Heart left ventricle (tissue), 16 donors: ENCODE measurements at regions not wholly inside any gene's neighbourhood (a gene's known extent, or its start where the extent isn't known, plus 50 kb on each side); places are given as distances from the start of the nearest gene placed in this dataset.
"Not testable (repeated sequence)": the region's sequence is repeated elsewhere in the genome, so short reads cannot be mapped to it uniquely, and the experiment has no call there.

Experiments used
- ATAC-seq, 4 donors: fragments of 200-7000 bp; cut with Tn5 transposase; one replicate each; pipeline ENCODE4 v1.9.1; 2020 to 2022; ENCODE audit warnings: moderate library complexity in 4 of 4, mild to moderate bottlenecking in 3 of 4, moderate number of reproducible peaks in 1 of 4
- DNase-seq, 5 donors: peaks; one replicate each; pipeline ENCODE4 v3.0.0-alpha.2; 2020
- H3K27ac ChIP-seq, 12 donors: fragments of 200-600 bp; sonication (generic) in 4 of 12; one replicate each; pipeline versions ENCODE4 v1.5.0 to v1.8.0; 2016 to 2022; ENCODE audit warnings: mild to moderate bottlenecking in 2 of 12
- H3K27me3 ChIP-seq, 9 donors: fragments of 200-600 bp; sonication (generic) in 2 of 9; one replicate each; pipeline versions ENCODE4 v1.5.1 to v1.8.0; 2016 to 2022; ENCODE audit warnings: mild to moderate bottlenecking in 3 of 9
- H3K36me3 ChIP-seq, 9 donors: fragments of 200-600 bp; sonication (generic) in 2 of 9; one replicate each; pipeline versions ENCODE4 v1.5.0 to v1.8.0; 2018 to 2022; ENCODE audit warnings: mild to moderate bottlenecking in 2 of 9
- H3K4me1 ChIP-seq, 12 donors: fragments of 200-600 bp; sonication (generic) in 4 of 12; one replicate each; pipeline versions ENCODE4 v1.5.0 to v1.8.0; 2016 to 2022; ENCODE audit warnings: mild to moderate bottlenecking in 3 of 12
- H3K4me3 ChIP-seq, 12 donors: fragments of 200-600 bp; sonication (generic) in 4 of 12; one replicate each; pipeline versions ENCODE4 v1.5.0 to v1.8.0; 2017 to 2022; ENCODE audit warnings: mild to moderate bottlenecking in 9 of 12, moderate library complexity in 4 of 12
- H3K9me3 ChIP-seq, 12 donors: fragments of 200-600 bp; sonication (generic) in 4 of 12; one replicate each; pipeline versions ENCODE4 v1.5.0 to v1.8.0; 2016 to 2022; ENCODE audit warnings: mild to moderate bottlenecking in 1 of 12
- CTCF ChIP-seq, 12 donors: fragments of 200-600 bp; sonication (generic) in 4 of 12; IDR thresholded peaks; one replicate each; pipeline versions ENCODE4 v1.5.0 to v1.8.0; 2018 to 2022; ENCODE audit warnings: antibody characterized with exemption in 12 of 12, mild to moderate bottlenecking in 5 of 12
- POLR2A ChIP-seq, 2 donors: fragments of 450-650 bp; IDR thresholded peaks; one replicate each; pipeline ENCODE4 v1.6.1; 2017; ENCODE audit warnings: antibody characterized with exemption in 2 of 2, mild to moderate bottlenecking in 2 of 2, moderate library complexity in 2 of 2
- WGBS, 4 donors: extraction: QIAGEN DNeasy Blood & Tissue Kit in 2 of 4; methylation state at CpG; one replicate each; pipeline versions ENCODE4 v1.1.5 to v1.1.7; 2013 to 2018; 5-methylcytosine and 5-hydroxymethylcytosine counted together
- intact Hi-C, 10 donors: fragments of 100-400 bp; cut with DNase I; formaldehyde crosslinking; loops; one replicate each; pipeline versions ENCODE4 v1.11.1 to v1.14.2; 2022
- donor health status: ischemic (EF 13 %, LVEDD 7.1; RV severe dilation, severe dysfunction).
- donor health status: healthy with polysubstance abuse.
- donor health status: DM: no; HTN: yes; CAD: no.
- donor health status: DM: no; HTN: no; CAD: no.
- donor health status: ischemic (EF 25% LVEDD 6.9; RV normal size, moderate dysfunction).
- donor health status: ischemic (EF 25% LVEDD 5.7; RV mildly dilated, moderate dysfunction).
- donor health status: healthy.
- donor health status: DM: yes; HTN: yes; CAD: no.
- donor health status: ischemic (EF 35%, LVEDD 5.7; RV mildly dilated, moderate dysfunction).
- donor health status: nonischemic (EF 11% LVEDD 7.7; RV severe dilation, severe dysfunction).
- donor health status: DM: yes; HTN: yes; CAD: no.
- donor health status: PGD.
- donor health status: ischemic (EF 29% LVEDD 5.4; RV normal size, mild dysfunction).
- donor health status: nonischemic (EF 23%, LVEDD 6.1; RV moderate dilation, normal function).

- Histone ChIP-seq H3K4me3 (no peak overlapping the region), H3K36me3 (no peaks in the 10 kb centered on the region), H3K27me3 (no peaks in the 10 kb centered on the region), H3K27ac (no peak overlapping the region), H3K4me1 (peaks cover 0 to 35% (median 17%) of the 10 kb centered on the region in 12 donors), H3K9me3 (no peaks in the 10 kb centered on the region)
- DNase-seq, result no peak
- WGBS, 4 donors, result 78 to 92% (median 90%) methylated on average over 8 of the region's 8 CpGs
- TF ChIP-seq POLR2A (IDR thresholded peaks at IDR 0.05) (no peak), CTCF (IDR thresholded peaks at IDR 0.05) (no peak)
- intact Hi-C loops, result loop anchor here in 1 of 10 donors (10.0 kb wide), 1 partner anchor 73 kb away; the partner anchor contains the start of gene USP6NL
- no peak for ATAC-seq
Measured at GRCh38 chr10:11687357-11687771, 54.8 kb upstream of the ECHDC3 start.

- TF ChIP-seq POLR2A (IDR thresholded peaks at IDR 0.05) (no peak), CTCF (IDR thresholded peaks at IDR 0.05) (no peak)
- ATAC-seq, result peak in 2 of 4 donors; percentile 7 to 29
- Histone ChIP-seq H3K4me1 (peaks cover 0 to 40% (median 17%) of the 10 kb centered on the region in 12 donors), H3K27ac (peak overlapping the region in 6 of 12 donors; percentile 60 to 87 (median 74)), H3K36me3 (no peaks in the 10 kb centered on the region), H3K9me3 (no peaks in the 10 kb centered on the region), H3K4me3 (peak overlapping the region in 3 of 12 donors; percentile 35 to 50 (median 48)), H3K27me3 (peaks cover 0 to under 1% (median 0%) of the 10 kb centered on the region in 9 donors)
- intact Hi-C loops, result loop anchor here in 1 of 10 donors (10.0 kb wide), 1 partner anchor 71 kb away; the partner anchor contains the start of gene USP6NL
- WGBS, 4 donors, result 18 to 22% (median 20%) methylated on average over 7 of the region's 7 CpGs
- DNase-seq, result peak; percentile 46 to 82 (median 64)
Measured at GRCh38 chr10:11685787-11686218, 56.4 kb upstream of the ECHDC3 start.

- no peaks in the 10 kb centered on the region for H3K36me3 ChIP-seq
- intact Hi-C loops, result loop anchor here in 1 of 10 donors (10.0 kb wide), 1 partner anchor 70 kb away; the partner anchor contains the start of gene USP6NL
- WGBS, 4 donors, result 31 to 52% (median 40%) methylated on average over 25 to 26 of the region's 26 CpGs
- H3K27ac ChIP-seq, result peak overlapping the region in 11 of 12 donors; percentile 10 to 87 (median 66)
- peak overlapping the region in 9 of 12 donors; percentile 23 to 56 (median 36) for H3K4me3 ChIP-seq
- TF ChIP-seq CTCF (IDR thresholded peaks at IDR 0.05), result no peak
- no peak for TF ChIP-seq POLR2A (IDR thresholded peaks at IDR 0.05)
- ATAC-seq (peak; percentile 68 to 87 (median 79)), DNase-seq (peak; percentile 64 to 81 (median 68))
- H3K4me1 ChIP-seq, result peaks cover 0 to 46% (median 18%) of the 10 kb centered on the region in 12 donors
- peaks cover 0 to 8% (median 0%) of the 10 kb centered on the region in 9 donors for H3K27me3 ChIP-seq
- no peaks in the 10 kb centered on the region for H3K9me3 ChIP-seq
Measured at GRCh38 chr10:11684717-11685645, 57.2 kb upstream of the ECHDC3 start.

- not testable (repeated sequence) for ATAC-seq, DNase-seq, H3K9me3 ChIP-seq, H3K27me3 ChIP-seq, H3K36me3 ChIP-seq
- peaks cover 0 to 50% (median 18%) of the 10 kb centered on the region in 12 donors for H3K4me1 ChIP-seq
- intact Hi-C loops, result loop anchor here in 1 of 10 donors (10.0 kb wide), 1 partner anchor 70 kb away; the partner anchor contains the start of gene USP6NL
- peak overlapping the region in 6 of 12 donors; percentile 35 to 56 (median 42) for H3K4me3 ChIP-seq
- H3K27ac ChIP-seq, result peak overlapping the region in 7 of 12 donors; percentile 31 to 87 (median 73)
- WGBS, 4 donors, result 49 to 82% (median 66%) methylated on average over 4 of the region's 4 CpGs
Measured at GRCh38 chr10:11684341-11684716, 57.9 kb upstream of the ECHDC3 start.
